ENCODE measurements at regions not wholly inside any gene's neighbourhood (a gene's known extent, or its start where the extent isn't known, plus 50 kb on each side); places are given as distances from the start of the nearest gene placed in this dataset.

DNA sequence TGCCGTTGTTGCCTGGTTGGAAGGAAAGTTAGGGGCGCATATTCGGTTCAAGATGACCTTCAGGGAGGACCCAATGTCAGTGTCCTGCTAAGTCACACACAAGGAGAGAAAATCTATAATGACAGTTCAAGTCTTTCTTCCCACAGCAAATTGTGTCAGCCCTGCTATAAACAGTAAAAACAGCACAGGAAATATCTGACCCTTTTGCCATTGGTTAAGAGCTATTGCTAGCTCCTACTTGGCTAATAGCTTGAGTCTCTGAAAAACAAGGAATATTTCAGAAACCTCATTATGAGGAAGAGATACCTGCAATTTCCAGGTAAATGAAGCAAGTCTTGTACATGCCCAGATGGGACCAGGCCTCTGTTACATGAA, 175.6 kb downstream of the SKIDA1 start:
- 87% methylated on average over 3 of the region's 3 CpGs; no CpG with 5 or more reads in 1 of the 2 experiments for WGBS, 2 experiments (ENCODE audit: extremely low coverage in 1 of 2, insufficient coverage in 1 of 2, insufficient read length in 1 of 2, insufficient replicate concordance in 2 of 2, low coverage in 1 of 2, low lambda C conversion rate in 2 of 2, missing lambda C conversion rate in 1 of 2)
- FAIRE-seq: no peak
- TF ChIP-seq, protein P1, sequence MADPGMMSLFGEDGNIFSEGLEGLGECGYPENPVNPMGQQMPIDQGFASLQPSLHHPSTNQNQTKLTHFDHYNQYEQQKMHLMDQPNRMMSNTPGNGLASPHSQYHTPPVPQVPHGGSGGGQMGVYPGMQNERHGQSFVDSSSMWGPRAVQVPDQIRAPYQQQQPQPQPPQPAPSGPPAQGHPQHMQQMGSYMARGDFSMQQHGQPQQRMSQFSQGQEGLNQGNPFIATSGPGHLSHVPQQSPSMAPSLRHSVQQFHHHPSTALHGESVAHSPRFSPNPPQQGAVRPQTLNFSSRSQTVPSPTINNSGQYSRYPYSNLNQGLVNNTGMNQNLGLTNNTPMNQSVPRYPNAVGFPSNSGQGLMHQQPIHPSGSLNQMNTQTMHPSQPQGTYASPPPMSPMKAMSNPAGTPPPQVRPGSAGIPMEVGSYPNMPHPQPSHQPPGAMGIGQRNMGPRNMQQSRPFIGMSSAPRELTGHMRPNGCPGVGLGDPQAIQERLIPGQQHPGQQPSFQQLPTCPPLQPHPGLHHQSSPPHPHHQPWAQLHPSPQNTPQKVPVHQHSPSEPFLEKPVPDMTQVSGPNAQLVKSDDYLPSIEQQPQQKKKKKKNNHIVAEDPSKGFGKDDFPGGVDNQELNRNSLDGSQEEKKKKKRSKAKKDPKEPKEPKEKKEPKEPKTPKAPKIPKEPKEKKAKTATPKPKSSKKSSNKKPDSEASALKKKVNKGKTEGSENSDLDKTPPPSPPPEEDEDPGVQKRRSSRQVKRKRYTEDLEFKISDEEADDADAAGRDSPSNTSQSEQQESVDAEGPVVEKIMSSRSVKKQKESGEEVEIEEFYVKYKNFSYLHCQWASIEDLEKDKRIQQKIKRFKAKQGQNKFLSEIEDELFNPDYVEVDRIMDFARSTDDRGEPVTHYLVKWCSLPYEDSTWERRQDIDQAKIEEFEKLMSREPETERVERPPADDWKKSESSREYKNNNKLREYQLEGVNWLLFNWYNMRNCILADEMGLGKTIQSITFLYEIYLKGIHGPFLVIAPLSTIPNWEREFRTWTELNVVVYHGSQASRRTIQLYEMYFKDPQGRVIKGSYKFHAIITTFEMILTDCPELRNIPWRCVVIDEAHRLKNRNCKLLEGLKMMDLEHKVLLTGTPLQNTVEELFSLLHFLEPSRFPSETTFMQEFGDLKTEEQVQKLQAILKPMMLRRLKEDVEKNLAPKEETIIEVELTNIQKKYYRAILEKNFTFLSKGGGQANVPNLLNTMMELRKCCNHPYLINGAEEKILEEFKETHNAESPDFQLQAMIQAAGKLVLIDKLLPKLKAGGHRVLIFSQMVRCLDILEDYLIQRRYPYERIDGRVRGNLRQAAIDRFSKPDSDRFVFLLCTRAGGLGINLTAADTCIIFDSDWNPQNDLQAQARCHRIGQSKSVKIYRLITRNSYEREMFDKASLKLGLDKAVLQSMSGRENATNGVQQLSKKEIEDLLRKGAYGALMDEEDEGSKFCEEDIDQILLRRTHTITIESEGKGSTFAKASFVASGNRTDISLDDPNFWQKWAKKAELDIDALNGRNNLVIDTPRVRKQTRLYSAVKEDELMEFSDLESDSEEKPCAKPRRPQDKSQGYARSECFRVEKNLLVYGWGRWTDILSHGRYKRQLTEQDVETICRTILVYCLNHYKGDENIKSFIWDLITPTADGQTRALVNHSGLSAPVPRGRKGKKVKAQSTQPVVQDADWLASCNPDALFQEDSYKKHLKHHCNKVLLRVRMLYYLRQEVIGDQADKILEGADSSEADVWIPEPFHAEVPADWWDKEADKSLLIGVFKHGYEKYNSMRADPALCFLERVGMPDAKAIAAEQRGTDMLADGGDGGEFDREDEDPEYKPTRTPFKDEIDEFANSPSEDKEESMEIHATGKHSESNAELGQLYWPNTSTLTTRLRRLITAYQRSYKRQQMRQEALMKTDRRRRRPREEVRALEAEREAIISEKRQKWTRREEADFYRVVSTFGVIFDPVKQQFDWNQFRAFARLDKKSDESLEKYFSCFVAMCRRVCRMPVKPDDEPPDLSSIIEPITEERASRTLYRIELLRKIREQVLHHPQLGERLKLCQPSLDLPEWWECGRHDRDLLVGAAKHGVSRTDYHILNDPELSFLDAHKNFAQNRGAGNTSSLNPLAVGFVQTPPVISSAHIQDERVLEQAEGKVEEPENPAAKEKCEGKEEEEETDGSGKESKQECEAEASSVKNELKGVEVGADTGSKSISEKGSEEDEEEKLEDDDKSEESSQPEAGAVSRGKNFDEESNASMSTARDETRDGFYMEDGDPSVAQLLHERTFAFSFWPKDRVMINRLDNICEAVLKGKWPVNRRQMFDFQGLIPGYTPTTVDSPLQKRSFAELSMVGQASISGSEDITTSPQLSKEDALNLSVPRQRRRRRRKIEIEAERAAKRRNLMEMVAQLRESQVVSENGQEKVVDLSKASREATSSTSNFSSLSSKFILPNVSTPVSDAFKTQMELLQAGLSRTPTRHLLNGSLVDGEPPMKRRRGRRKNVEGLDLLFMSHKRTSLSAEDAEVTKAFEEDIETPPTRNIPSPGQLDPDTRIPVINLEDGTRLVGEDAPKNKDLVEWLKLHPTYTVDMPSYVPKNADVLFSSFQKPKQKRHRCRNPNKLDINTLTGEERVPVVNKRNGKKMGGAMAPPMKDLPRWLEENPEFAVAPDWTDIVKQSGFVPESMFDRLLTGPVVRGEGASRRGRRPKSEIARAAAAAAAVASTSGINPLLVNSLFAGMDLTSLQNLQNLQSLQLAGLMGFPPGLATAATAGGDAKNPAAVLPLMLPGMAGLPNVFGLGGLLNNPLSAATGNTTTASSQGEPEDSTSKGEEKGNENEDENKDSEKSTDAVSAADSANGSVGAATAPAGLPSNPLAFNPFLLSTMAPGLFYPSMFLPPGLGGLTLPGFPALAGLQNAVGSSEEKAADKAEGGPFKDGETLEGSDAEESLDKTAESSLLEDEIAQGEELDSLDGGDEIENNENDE (IDR thresholded peaks at IDR 0.05; ENCODE audit: insufficient replicate concordance, low read length): no peak

More for the DNA sequence above, 175.6 kb downstream of the SKIDA1 start:
- Histone ChIP-seq H3K27ac (ENCODE audit: low read depth, low read length) (no peak overlapping the region), H4K20me1 (replicated peaks in 1 of 2; ENCODE audit: control insufficient read depth in 1 of 2, insufficient read depth in 2 of 2, low read length in 2 of 2) (no peaks in the 10 kb centered on the region), H4K5ac (ENCODE audit: insufficient read length, low read depth, low read length) (no peak overlapping the region), H3K23me2 (ENCODE audit: low read depth, low read length) (no peaks in the 10 kb centered on the region), H2BK12ac (ENCODE audit: low read depth, low read length) (no peak overlapping the region), H3K18ac (ENCODE audit: extremely low read depth, low read length) (no peak overlapping the region), H2BK20ac (ENCODE audit: low read length) (0 out of 2 replicates have a peak overlapping the region, but pooled peaks have one; percentile 72), H2BK15ac (ENCODE audit: low read length) (no peak overlapping the region), H3K14ac (ENCODE audit: insufficient read length) (no peak overlapping the region), H2BK5ac (ENCODE audit: low read depth, low read length) (no peak overlapping the region), H3K4ac (replicated peaks; ENCODE audit: insufficient read length, low read depth, low read length) (no peak overlapping the region), H3K27me3 (replicated peaks in 1 of 4; ENCODE audit: control insufficient read depth in 3 of 4, extremely low read depth in 1 of 4, insufficient read depth in 3 of 4, low read length in 3 of 4) (no peaks in the 10 kb centered on the region), H3K36me3 (ENCODE audit: control insufficient read depth in 2 of 4, insufficient read depth in 4 of 4, low read length in 3 of 4) (no peaks in the 10 kb centered on the region), H3K9me3 (ENCODE audit: insufficient read depth in 2 of 2, low read depth in 1 of 2, low read length in 1 of 2) (peaks cover 0 to 2% of the 10 kb centered on the region in 2 experiments; a peak in 1 of 4 replicates), H3K23ac (ENCODE audit: insufficient read length) (no peak overlapping the region), H3K56ac (replicated peaks; ENCODE audit: insufficient read length, low read depth, low read length) (no peak overlapping the region), H2BK120ac (replicated peaks; ENCODE audit: low read depth, low read length) (no peak overlapping the region), H4K8ac (ENCODE audit: extremely low read depth, insufficient read depth, low read length) (no peak overlapping the region), H3K79me2 (ENCODE audit: control insufficient read depth in 1 of 2, insufficient read depth in 2 of 2, low read length in 2 of 2) (no peaks in the 10 kb centered on the region), H3K4me3 (ENCODE audit: extremely low read depth in 1 of 4, insufficient read depth in 2 of 4, low read depth in 3 of 4, low read length in 4 of 4) (no peak overlapping the region), H3K4me2 (ENCODE audit: insufficient read depth in 1 of 2, low read depth in 2 of 2, low read length in 2 of 2) (no peak overlapping the region), H2AK5ac (ENCODE audit: low read depth, low read length) (no peak overlapping the region), H3K9ac (replicated peaks in 1 of 4; ENCODE audit: extremely low read depth in 1 of 4, low read depth in 3 of 4, low read length in 3 of 4) (no peak overlapping the region), H2AFZ (ENCODE audit: low read length) (peak overlapping the region; percentile 36), H3K4me1 (replicated peaks in 1 of 4; ENCODE audit: control insufficient read depth in 3 of 4, insufficient read depth in 4 of 4, low read length in 3 of 4) (peaks cover 0 to 4% (median under 1%) of the 10 kb centered on the region in 4 experiments; a peak in 3 of 7 replicates), H4K91ac (replicated peaks; ENCODE audit: insufficient read length, low read length) (no peak overlapping the region), H3K79me1 (ENCODE audit: low read depth, low read length) (no peaks in the 10 kb centered on the region)
- ChIA-PET POLR2A (ENCODE audit: partially characterized antibody) (interaction anchor here (1.9 kb wide), 1 partner anchor 71 kb away, joined by 5 read pairs; no protein-coding TSS in a partner anchor), CTCF (ENCODE audit: partially characterized antibody) (no interaction called here)
- no peak for DNase-seq (ENCODE audit: low read depth in 1 of 2, low spot score in 2 of 2)
